GM23338 (cell line): ENCODE measurements at regions not wholly inside any gene's neighbourhood (a gene's known extent, or its start where the extent isn't known, plus 50 kb on each side); places are given as distances from the start of the nearest gene placed in this dataset.

Experiments used
- ATAC-seq: fragments of 200-7000 bp; cut with Tn5 transposase; 3 replicates; pipeline ENCODE4 v1.9.1; 2020
- DNase-seq: peaks from one replicate; pipeline ENCODE4 v3.0.0-alpha.2; 2015; ENCODE audit warnings: low spot score
- H2AFZ ChIP-seq: fragments of 200-600 bp; sonication (generic); 2 replicates; pipeline ENCODE4 v1.8.0; 2016; ENCODE audit warnings: antibody characterized with exemption, mild to moderate bottlenecking, moderate library complexity
- H3F3A ChIP-seq: fragments of 200-600 bp; sonication (generic); replicated peaks from 2 replicates; pipeline ENCODE4 v1.8.0; 2017; ENCODE audit warnings: antibody characterized with exemption, mixed run types, low read depth
- H3K27ac ChIP-seq: fragments of 200-600 bp; sonication (generic); 2 replicates; pipeline ENCODE4 v1.6.1; 2016; ENCODE audit warnings: low read depth
- H3K27me3 ChIP-seq: fragments of 200-600 bp; sonication (generic); 2 replicates; pipeline ENCODE4 v1.8.0; 2016; ENCODE audit warnings: mild to moderate bottlenecking, mixed run types, moderate library complexity; ENCODE audit not compliant: insufficient read depth
- H3K36me3 ChIP-seq: fragments of 200-600 bp; sonication (generic); 2 replicates; pipeline ENCODE4 v1.8.0; 2016; ENCODE audit warnings: mild to moderate bottlenecking; ENCODE audit not compliant: insufficient read depth
- H3K4me1 ChIP-seq: fragments of 200-600 bp; sonication (generic); 2 replicates; pipeline ENCODE4 v1.8.0; 2016; ENCODE audit warnings: mild to moderate bottlenecking, moderate library complexity; ENCODE audit not compliant: insufficient read depth
- H3K4me2 ChIP-seq: fragments of 200-600 bp; sonication (generic); 2 replicates; pipeline ENCODE4 v1.7.1; 2017; ENCODE audit warnings: mixed run types
- H3K4me3 ChIP-seq: fragments of 200-600 bp; sonication (generic); 2 replicates; pipeline ENCODE4 v1.6.1; 2016; ENCODE audit warnings: mixed run types
- H3K79me2 ChIP-seq: fragments of 200-600 bp; sonication (generic); replicated peaks from 2 replicates; pipeline ENCODE4 v1.8.0; 2017; ENCODE audit warnings: mild to moderate bottlenecking; ENCODE audit not compliant: insufficient read depth
- H3K9me2 ChIP-seq: fragments of 200-600 bp; sonication (generic); 2 replicates; pipeline ENCODE4 v1.8.0; 2017; ENCODE audit not compliant: insufficient read depth
- H4K20me1 ChIP-seq: fragments of 200-600 bp; sonication (generic); replicated peaks from 2 replicates; pipeline ENCODE4 v1.8.0; 2017; ENCODE audit warnings: mild to moderate bottlenecking; ENCODE audit not compliant: insufficient read depth
- H3K27ac Mint-ChIP-seq: 2 replicates; pipeline ENCODE4 v1.8.0; 2020; ENCODE audit warnings: inconsistent platforms, mild to moderate bottlenecking, moderate library complexity, mixed read lengths
- H3K27me3 Mint-ChIP-seq: 3 replicates; pipeline ENCODE4 v1.8.0; 2022; ENCODE audit warnings: low read depth, mild to moderate bottlenecking, moderate library complexity, mixed read lengths, inconsistent platforms; ENCODE audit not compliant: insufficient read depth, poor library complexity
- H3K36me3 Mint-ChIP-seq: 3 replicates; pipeline ENCODE4 v1.8.0; 2021; ENCODE audit warnings: low read depth, mild to moderate bottlenecking, inconsistent platforms, moderate library complexity, mixed read lengths
- H3K4me1 Mint-ChIP-seq: 3 replicates; pipeline ENCODE4 v1.8.0; 2020; ENCODE audit warnings: mild to moderate bottlenecking, inconsistent platforms, mixed read lengths
- H3K4me3 Mint-ChIP-seq: 3 replicates; pipeline ENCODE4 v1.8.0; 2021; ENCODE audit warnings: moderate library complexity, mild to moderate bottlenecking, inconsistent platforms, mixed read lengths
- H3K9me3 Mint-ChIP-seq: 3 replicates; pipeline ENCODE4 v1.8.0; 2020; ENCODE audit warnings: moderate library complexity, mild to moderate bottlenecking, inconsistent platforms, mixed read lengths
- CREB1 ChIP-seq: fragments of 250-450 bp; sonication (Bioruptor Pico); IDR thresholded peaks from 2 replicates; pipeline ENCODE4 v1.5.0; 2020; ENCODE audit warnings: low read depth, mild to moderate bottlenecking, moderate library complexity
- EZH2 ChIP-seq: fragments of 200-600 bp; sonication (generic); IDR thresholded peaks from one replicate; pipeline ENCODE4 v1.8.0; 2017; ENCODE audit warnings: antibody characterized with exemption, mild to moderate bottlenecking, low read depth; ENCODE audit not compliant: unreplicated experiment
- NANOG ChIP-seq: IDR thresholded peaks from 2 replicates; pipeline ENCODE4 v1.6.1; 2016; ENCODE audit warnings: antibody characterized with exemption, borderline replicate concordance
- STAT1 ChIP-seq: IDR thresholded peaks from one replicate; pipeline ENCODE4 v1.6.1; 2016; ENCODE audit warnings: antibody characterized with exemption; ENCODE audit not compliant: unreplicated experiment
- TF ChIP-seq, protein P1 (sequence below), 2 experiments: fragments of 200-600 bp in 1 of 2; sonication (generic) in 1 of 2; conservative IDR thresholded peaks; 2 replicates each; pipeline versions ENCODE4 v1.5.1 to v1.6.1; 2016 to 2017; ENCODE audit warnings: antibody characterized with exemption in 2 of 2, low read depth in 2 of 2, mild to moderate bottlenecking in 2 of 2, moderate library complexity in 1 of 2
- TF ChIP-seq, protein P2 (sequence below): IDR thresholded peaks from one replicate; pipeline ENCODE4 v1.6.1; 2018; ENCODE audit warnings: antibody characterized with exemption; ENCODE audit not compliant: unreplicated experiment

DNA sequence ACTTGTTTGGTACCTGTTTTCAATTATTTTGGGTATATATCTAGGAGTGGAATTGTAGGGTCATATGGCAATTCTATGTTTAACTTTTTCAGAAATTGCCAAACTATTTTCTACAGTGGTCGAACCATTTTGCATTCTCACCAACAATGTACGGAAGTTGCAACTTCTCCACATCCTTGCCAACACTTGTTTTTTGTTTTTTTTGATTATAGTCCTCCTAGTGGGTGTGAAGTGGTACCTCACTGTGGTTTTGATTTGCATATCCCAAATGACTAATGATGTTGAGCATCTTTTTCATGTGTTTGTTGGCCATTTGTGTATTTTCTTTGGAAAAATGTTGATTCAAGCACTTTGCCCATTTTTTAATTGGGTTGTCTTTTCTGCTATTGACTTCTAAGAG is 122.1 kb downstream of the RPS24 start:
- TF ChIP-seq, protein P1, sequence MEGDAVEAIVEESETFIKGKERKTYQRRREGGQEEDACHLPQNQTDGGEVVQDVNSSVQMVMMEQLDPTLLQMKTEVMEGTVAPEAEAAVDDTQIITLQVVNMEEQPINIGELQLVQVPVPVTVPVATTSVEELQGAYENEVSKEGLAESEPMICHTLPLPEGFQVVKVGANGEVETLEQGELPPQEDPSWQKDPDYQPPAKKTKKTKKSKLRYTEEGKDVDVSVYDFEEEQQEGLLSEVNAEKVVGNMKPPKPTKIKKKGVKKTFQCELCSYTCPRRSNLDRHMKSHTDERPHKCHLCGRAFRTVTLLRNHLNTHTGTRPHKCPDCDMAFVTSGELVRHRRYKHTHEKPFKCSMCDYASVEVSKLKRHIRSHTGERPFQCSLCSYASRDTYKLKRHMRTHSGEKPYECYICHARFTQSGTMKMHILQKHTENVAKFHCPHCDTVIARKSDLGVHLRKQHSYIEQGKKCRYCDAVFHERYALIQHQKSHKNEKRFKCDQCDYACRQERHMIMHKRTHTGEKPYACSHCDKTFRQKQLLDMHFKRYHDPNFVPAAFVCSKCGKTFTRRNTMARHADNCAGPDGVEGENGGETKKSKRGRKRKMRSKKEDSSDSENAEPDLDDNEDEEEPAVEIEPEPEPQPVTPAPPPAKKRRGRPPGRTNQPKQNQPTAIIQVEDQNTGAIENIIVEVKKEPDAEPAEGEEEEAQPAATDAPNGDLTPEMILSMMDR (conservative IDR thresholded peaks at IDR 0.05; ENCODE audit: low read depth in 2 of 2), result peak; percentile 20 to 36; a peak in 2 of 4 replicates
- no peak for TF ChIP-seq STAT1
- Histone ChIP-seq H3K4me1 (no peaks in the 10 kb centered on the region), H3K4me2 (no peak overlapping the region), H4K20me1 (no peaks in the 10 kb centered on the region), H3K27ac (no peak overlapping the region), H3K9me2 (no peaks in the 10 kb centered on the region; the same call in 1 of the 2 replicates), H3K36me3 (no peaks in the 10 kb centered on the region), H3K27me3 (no peaks in the 10 kb centered on the region), H3K79me2 (no peaks in the 10 kb centered on the region), H3F3A (no peaks in the 10 kb centered on the region), H3K4me3 (no peak overlapping the region), H2AFZ (no peak overlapping the region)
- DNase-seq (no peak), ATAC-seq (no peak)
- Mint-ChIP-seq H3K4me1 (no peaks in the 10 kb centered on the region), H3K27me3 (peaks cover 2% of the 10 kb centered on the region), H3K9me3 (no peaks in the 10 kb centered on the region; the same call in 2 of the 3 replicates), H3K36me3 (no peaks in the 10 kb centered on the region), H3K27ac (no peak overlapping the region), H3K4me3 (no peak overlapping the region)

DNA sequence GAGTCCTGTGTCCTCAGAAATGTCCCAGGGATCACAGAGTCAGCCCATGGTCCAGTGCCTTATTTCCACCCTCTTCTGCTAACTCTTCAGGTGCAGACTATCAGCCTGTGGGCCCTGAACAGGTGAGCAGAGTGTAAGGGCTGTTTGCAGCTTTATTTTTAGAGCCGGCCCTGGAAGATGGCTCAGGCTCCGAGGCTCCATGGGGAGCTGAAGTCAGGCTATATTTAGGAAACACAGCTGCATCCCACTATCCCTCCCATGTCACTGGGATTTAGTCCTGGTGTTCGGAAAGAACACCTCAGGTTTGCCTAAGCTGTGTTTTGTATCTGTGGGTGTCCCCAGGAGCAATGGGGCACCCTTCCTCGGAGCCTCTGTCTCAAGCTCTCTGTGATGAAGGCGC is 126.9 kb downstream of the RPS24 start:
- no peaks in the 10 kb centered on the region for H3K4me1 Mint-ChIP-seq
- Histone ChIP-seq H3K36me3 (no peaks in the 10 kb centered on the region), H3K9me2 (no peaks in the 10 kb centered on the region; the same call in 1 of the 2 replicates), H3K4me1 (no peaks in the 10 kb centered on the region), H3K27me3 (no peaks in the 10 kb centered on the region), H3K4me3 (no peak overlapping the region), H3F3A (no peaks in the 10 kb centered on the region), H3K27ac (no peak overlapping the region), H3K4me2 (no peak overlapping the region), H4K20me1 (no peaks in the 10 kb centered on the region), H2AFZ (0 out of 2 replicates have a peak overlapping the region, but pooled peaks have one; percentile 10), H3K79me2 (no peaks in the 10 kb centered on the region)
- no peak overlapping the region for H3K4me3 Mint-ChIP-seq
- peaks cover 4% of the 10 kb centered on the region for H3K27me3 Mint-ChIP-seq
- no peak overlapping the region for H3K27ac Mint-ChIP-seq
- H3K9me3 Mint-ChIP-seq, result no peaks in the 10 kb centered on the region; the same call in 2 of the 3 replicates
- no peak for TF ChIP-seq EZH2
- TF ChIP-seq NANOG, result no peak
- no peak for DNase-seq
- no peaks in the 10 kb centered on the region for H3K36me3 Mint-ChIP-seq
- ATAC-seq, result no peak

DNA sequence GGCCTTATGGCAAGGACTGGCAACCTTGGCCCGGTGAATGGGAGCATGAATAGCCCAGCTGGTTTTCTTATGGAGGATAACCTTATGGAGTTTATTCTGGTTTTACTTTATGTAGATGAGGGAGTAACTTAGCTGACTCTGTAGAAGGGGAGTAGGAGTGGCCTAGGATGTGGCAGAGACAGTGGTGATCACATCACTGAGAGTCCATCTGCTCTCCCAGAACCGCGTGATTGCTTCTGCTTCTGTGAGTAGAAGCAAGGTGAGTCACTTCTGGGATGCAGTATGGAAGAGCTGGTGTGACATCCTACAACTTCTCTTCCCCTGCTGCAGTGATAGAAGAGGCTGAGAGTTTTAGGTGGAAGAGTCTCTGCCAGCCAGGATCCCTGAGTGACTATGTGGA is 129.2 kb downstream of the RPS24 start:
- Mint-ChIP-seq H3K4me3 (no peak overlapping the region), H3K27me3 (peaks cover 4% of the 10 kb centered on the region), H3K27ac (no peak overlapping the region), H3K4me1 (no peaks in the 10 kb centered on the region), H3K9me3 (no peaks in the 10 kb centered on the region; the same call in 2 of the 3 replicates), H3K36me3 (no peaks in the 10 kb centered on the region)
- Histone ChIP-seq H3K4me1 (no peaks in the 10 kb centered on the region), H3K4me2 (no peak overlapping the region), H3K27me3 (no peaks in the 10 kb centered on the region), H4K20me1 (no peaks in the 10 kb centered on the region), H3K9me2 (peaks cover 9% of the 10 kb centered on the region; the same call in 1 of the 2 replicates), H3K36me3 (no peaks in the 10 kb centered on the region), H3K27ac (no peak overlapping the region), H3K79me2 (no peaks in the 10 kb centered on the region), H3K4me3 (no peak overlapping the region), H3F3A (no peaks in the 10 kb centered on the region), H2AFZ (no peak overlapping the region)
- DNase-seq (no peak), ATAC-seq (no peak)
- TF ChIP-seq CREB1, result no peak
- TF ChIP-seq, protein P2, sequence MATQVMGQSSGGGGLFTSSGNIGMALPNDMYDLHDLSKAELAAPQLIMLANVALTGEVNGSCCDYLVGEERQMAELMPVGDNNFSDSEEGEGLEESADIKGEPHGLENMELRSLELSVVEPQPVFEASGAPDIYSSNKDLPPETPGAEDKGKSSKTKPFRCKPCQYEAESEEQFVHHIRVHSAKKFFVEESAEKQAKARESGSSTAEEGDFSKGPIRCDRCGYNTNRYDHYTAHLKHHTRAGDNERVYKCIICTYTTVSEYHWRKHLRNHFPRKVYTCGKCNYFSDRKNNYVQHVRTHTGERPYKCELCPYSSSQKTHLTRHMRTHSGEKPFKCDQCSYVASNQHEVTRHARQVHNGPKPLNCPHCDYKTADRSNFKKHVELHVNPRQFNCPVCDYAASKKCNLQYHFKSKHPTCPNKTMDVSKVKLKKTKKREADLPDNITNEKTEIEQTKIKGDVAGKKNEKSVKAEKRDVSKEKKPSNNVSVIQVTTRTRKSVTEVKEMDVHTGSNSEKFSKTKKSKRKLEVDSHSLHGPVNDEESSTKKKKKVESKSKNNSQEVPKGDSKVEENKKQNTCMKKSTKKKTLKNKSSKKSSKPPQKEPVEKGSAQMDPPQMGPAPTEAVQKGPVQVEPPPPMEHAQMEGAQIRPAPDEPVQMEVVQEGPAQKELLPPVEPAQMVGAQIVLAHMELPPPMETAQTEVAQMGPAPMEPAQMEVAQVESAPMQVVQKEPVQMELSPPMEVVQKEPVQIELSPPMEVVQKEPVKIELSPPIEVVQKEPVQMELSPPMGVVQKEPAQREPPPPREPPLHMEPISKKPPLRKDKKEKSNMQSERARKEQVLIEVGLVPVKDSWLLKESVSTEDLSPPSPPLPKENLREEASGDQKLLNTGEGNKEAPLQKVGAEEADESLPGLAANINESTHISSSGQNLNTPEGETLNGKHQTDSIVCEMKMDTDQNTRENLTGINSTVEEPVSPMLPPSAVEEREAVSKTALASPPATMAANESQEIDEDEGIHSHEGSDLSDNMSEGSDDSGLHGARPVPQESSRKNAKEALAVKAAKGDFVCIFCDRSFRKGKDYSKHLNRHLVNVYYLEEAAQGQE, result no peak
